Adrenal gland (tissue), 5 donors: ENCODE measurements at regions not wholly inside any gene's neighbourhood (a gene's known extent, or its start where the extent isn't known, plus 50 kb on each side); places are given as distances from the start of the nearest gene placed in this dataset.

Source experiments
- CTCF ChIP-seq, 6 experiments: fragments of 450-650 bp in 4 of 6; fragments of 200-600 bp in 2 of 6; sonication (generic) in 1 of 6; IDR thresholded peaks; 1 replicate in 5 of 6; 2 replicates in 1 of 6; pipeline versions ENCODE4 v1.5.1 to v1.8.0; 2016 to 2021; ENCODE audit warnings: antibody characterized with exemption in 6 of 6, mild to moderate bottlenecking in 2 of 6, moderate library complexity in 1 of 6
- POLR2A ChIP-seq, 2 donors: fragments of 450-650 bp; IDR thresholded peaks; one replicate each; pipeline ENCODE4 v1.6.1; 2017; ENCODE audit warnings: antibody characterized with exemption in 2 of 2, mild to moderate bottlenecking in 2 of 2, moderate library complexity in 1 of 2
- donor health status: DM: no; HTN: no; CAD: no.

- TF ChIP-seq CTCF (IDR thresholded peaks at IDR 0.05): no peak
- no peak for TF ChIP-seq POLR2A (IDR thresholded peaks at IDR 0.05)
Measured at GRCh38 chr14:38004610-38004879, 203.2 kb upstream of the SSTR1 start.
